Natural killer cell (primary cell): ENCODE measurements at regions not wholly inside any gene's neighbourhood (a gene's known extent, or its start where the extent isn't known, plus 50 kb on each side); places are given as distances from the start of the nearest gene placed in this dataset.

Experiments used
- ATAC-seq, 3 donors: fragments of 150-1000 bp in 2 of 3; fragments of 200-7000 bp in 1 of 3; cut with Tn5 transposase; 1 replicate in 1 of 3; 2 replicates in 2 of 3; pipeline ENCODE4 v1.10.0; 2021; ENCODE audit warnings: mild to moderate bottlenecking in 2 of 3, moderate library complexity in 2 of 3
- DNase-seq, 2 donors: peaks; one replicate each; pipeline versions ENCODE4 v3.0.0 to v3.0.0-alpha.2; 2013 to 2021; ENCODE audit warnings: mixed read lengths in 1 of 2
- H3K27ac ChIP-seq: one replicate; pipeline ENCODE4 v1.5.1; 2013; ENCODE audit warnings: mild to moderate bottlenecking, low read length
- H3K27me3 ChIP-seq: one replicate; pipeline ENCODE4 v1.6.1; 2013; ENCODE audit warnings: low read length; ENCODE audit not compliant: control insufficient read depth, insufficient read depth
- H3K36me3 ChIP-seq: one replicate; pipeline ENCODE4 v1.6.1; 2013; ENCODE audit warnings: low read length; ENCODE audit not compliant: control insufficient read depth, insufficient read depth
- H3K4me1 ChIP-seq: one replicate; pipeline ENCODE4 v1.6.1; 2013; ENCODE audit warnings: low read length; ENCODE audit not compliant: control insufficient read depth, insufficient read depth
- H3K4me3 ChIP-seq: one replicate; pipeline ENCODE4 v1.5.1; 2013; ENCODE audit warnings: low read length
- H3K9me3 ChIP-seq: one replicate; pipeline ENCODE4 v1.6.1; 2013; ENCODE audit warnings: low read length; ENCODE audit not compliant: control insufficient read depth, insufficient read depth
- H3K27ac Mint-ChIP-seq, 2 donors: one replicate each; pipeline ENCODE4 v1.8.0; 2022; ENCODE audit warnings: mild to moderate bottlenecking in 2 of 2, mixed read lengths in 2 of 2, moderate library complexity in 1 of 2
- H3K27me3 Mint-ChIP-seq, 2 donors: one replicate each; pipeline ENCODE4 v1.8.0; 2022; ENCODE audit warnings: low read depth in 2 of 2, mixed read lengths in 2 of 2
- H3K36me3 Mint-ChIP-seq: one replicate; pipeline ENCODE4 v1.8.0; 2022; ENCODE audit warnings: mixed read lengths
- H3K4me1 Mint-ChIP-seq, 2 donors: one replicate each; pipeline ENCODE4 v1.8.0; 2022; ENCODE audit warnings: mixed read lengths in 2 of 2
- H3K4me3 Mint-ChIP-seq: one replicate; pipeline ENCODE4 v1.8.0; 2022; ENCODE audit warnings: mild to moderate bottlenecking, moderate library complexity, mixed read lengths
- H3K9me3 Mint-ChIP-seq, 2 donors: one replicate each; pipeline ENCODE4 v1.8.0; 2022; ENCODE audit warnings: mixed read lengths in 2 of 2
- WGBS: methylation state at CpG from one replicate; pipeline ENCODE4 v1.1.7; 2013; ENCODE audit warnings: missing lambda C conversion rate; ENCODE audit not compliant: insufficient coverage; 5-methylcytosine and 5-hydroxymethylcytosine counted together
- intact Hi-C: fragments of 100-400 bp; cut with micrococcal nuclease; formaldehyde crosslinking; loops from one replicate; pipeline ENCODE4 v1.14.2; 2022
- TF ChIP-seq, protein P1 (sequence below): fragments of 200-600 bp; IDR thresholded peaks from one replicate; pipeline ENCODE4 v1.8.0; 2022; ENCODE audit warnings: antibody characterized with exemption

DNA sequence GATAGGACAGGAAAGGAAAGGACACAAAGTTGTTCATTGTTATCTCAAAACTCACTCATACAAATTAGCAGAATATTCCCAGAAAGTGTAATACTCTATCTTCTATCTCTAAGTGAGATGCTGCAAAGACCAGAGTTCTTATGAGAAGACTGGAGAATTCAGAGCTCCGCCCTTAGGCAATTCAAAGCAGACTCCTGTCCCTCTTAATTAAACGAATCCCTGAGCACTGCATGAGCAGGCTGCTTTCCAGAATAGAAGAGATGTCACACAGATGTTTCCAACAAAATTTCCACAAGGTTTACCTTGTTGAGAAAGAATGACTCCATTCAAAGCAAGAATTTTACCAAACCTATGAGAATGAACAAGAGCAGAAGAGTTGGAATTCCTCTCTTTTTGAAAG is 630.8 kb upstream of the INTU start:
- Mint-ChIP-seq H3K27me3 (no peaks in the 10 kb centered on the region), H3K27ac (no peak overlapping the region), H3K4me3 (no peak overlapping the region), H3K9me3 (peaks cover 14 to 16% of the 10 kb centered on the region in 2 donors), H3K36me3 (no peaks in the 10 kb centered on the region), H3K4me1 (no peaks in the 10 kb centered on the region)
- intact Hi-C loops = no loop called here
- H3K9me3 ChIP-seq = peaks cover 2% of the 10 kb centered on the region
- H3K36me3 ChIP-seq = no peaks in the 10 kb centered on the region
- no peak overlapping the region for H3K27ac ChIP-seq
- DNase-seq = no peak
- TF ChIP-seq, protein P1, sequence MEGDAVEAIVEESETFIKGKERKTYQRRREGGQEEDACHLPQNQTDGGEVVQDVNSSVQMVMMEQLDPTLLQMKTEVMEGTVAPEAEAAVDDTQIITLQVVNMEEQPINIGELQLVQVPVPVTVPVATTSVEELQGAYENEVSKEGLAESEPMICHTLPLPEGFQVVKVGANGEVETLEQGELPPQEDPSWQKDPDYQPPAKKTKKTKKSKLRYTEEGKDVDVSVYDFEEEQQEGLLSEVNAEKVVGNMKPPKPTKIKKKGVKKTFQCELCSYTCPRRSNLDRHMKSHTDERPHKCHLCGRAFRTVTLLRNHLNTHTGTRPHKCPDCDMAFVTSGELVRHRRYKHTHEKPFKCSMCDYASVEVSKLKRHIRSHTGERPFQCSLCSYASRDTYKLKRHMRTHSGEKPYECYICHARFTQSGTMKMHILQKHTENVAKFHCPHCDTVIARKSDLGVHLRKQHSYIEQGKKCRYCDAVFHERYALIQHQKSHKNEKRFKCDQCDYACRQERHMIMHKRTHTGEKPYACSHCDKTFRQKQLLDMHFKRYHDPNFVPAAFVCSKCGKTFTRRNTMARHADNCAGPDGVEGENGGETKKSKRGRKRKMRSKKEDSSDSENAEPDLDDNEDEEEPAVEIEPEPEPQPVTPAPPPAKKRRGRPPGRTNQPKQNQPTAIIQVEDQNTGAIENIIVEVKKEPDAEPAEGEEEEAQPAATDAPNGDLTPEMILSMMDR = no peak
- no peaks in the 10 kb centered on the region for H3K27me3 ChIP-seq
- WGBS = 85% methylated on average over 2 of the region's 2 CpGs
- ATAC-seq = no peak
- H3K4me3 ChIP-seq = no peak overlapping the region
- H3K4me1 ChIP-seq = no peaks in the 10 kb centered on the region

DNA sequence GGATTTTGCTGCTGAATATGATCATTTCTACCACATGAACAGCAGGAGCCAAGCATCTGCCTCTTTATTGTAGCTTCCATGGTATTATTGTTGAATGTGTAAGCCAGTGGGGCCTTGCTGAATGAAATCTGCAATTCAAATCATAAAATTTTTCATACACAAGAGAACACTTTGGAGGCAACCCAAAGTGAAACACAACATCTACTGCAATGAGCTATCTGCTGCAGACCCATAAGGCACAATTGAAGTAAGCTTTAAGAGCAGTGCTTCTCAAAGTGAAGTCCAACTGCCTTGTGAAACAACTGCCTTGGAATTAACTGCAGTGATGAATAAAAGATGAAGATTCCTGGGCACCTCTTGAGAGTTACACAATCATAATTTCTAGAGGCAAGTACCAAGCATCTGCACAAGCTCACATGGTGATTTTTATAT is 626.3 kb upstream of the INTU start:
- Mint-ChIP-seq H3K27me3 (no peaks in the 10 kb centered on the region), H3K4me1 (no peaks in the 10 kb centered on the region), H3K9me3 (peaks cover 22 to 23% of the 10 kb centered on the region in 2 donors), H3K4me3 (no peak overlapping the region), H3K27ac (no peak overlapping the region), H3K36me3 (no peaks in the 10 kb centered on the region)
- no peak overlapping the region for H3K4me3 ChIP-seq
- no peaks in the 10 kb centered on the region for H3K27me3 ChIP-seq
- H3K36me3 ChIP-seq = no peaks in the 10 kb centered on the region
- H3K4me1 ChIP-seq = no peaks in the 10 kb centered on the region
- peaks cover 2% of the 10 kb centered on the region for H3K9me3 ChIP-seq
- TF ChIP-seq, protein P1 = no peak
- DNase-seq (no peak), ATAC-seq (no peak)
- H3K27ac ChIP-seq = no peak overlapping the region
- intact Hi-C loops = no loop called here

DNA sequence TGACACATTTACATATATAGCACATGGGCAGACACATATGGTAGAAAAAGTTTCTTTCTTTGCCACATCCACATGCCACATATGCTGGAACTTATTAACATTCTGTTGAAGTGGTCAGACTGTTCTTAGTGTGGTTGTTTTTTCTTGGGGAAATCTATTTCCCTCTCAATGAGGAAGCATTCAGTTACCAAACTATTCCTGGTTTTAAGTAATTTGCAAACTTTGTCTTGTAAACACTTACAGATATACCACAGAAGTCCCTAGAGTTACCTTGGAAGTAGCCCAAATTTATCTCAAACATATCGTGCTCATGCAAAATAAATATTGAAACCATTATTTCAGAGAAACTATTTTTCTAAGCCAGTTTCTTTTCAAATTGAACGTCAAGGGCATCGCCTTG is 625.5 kb upstream of the INTU start:
- peaks cover 2% of the 10 kb centered on the region for H3K9me3 ChIP-seq
- no peak overlapping the region for H3K4me3 Mint-ChIP-seq
- no peaks in the 10 kb centered on the region for H3K36me3 ChIP-seq
- no peak for ATAC-seq
- H3K27ac Mint-ChIP-seq = no peak overlapping the region
- H3K4me3 ChIP-seq = no peak overlapping the region
- H3K27me3 Mint-ChIP-seq = no peaks in the 10 kb centered on the region
- peaks cover 20 to 22% of the 10 kb centered on the region in 2 donors for H3K9me3 Mint-ChIP-seq
- DNase-seq = no peak
- TF ChIP-seq, protein P1 = no peak
- H3K4me1 ChIP-seq = no peaks in the 10 kb centered on the region
- H3K27ac ChIP-seq = no peak overlapping the region
- no peaks in the 10 kb centered on the region for H3K4me1 Mint-ChIP-seq
- intact Hi-C loops = no loop called here
- no peaks in the 10 kb centered on the region for H3K27me3 ChIP-seq
- H3K36me3 Mint-ChIP-seq = no peaks in the 10 kb centered on the region
- 90% methylated on average over 3 of the region's 3 CpGs for WGBS

DNA sequence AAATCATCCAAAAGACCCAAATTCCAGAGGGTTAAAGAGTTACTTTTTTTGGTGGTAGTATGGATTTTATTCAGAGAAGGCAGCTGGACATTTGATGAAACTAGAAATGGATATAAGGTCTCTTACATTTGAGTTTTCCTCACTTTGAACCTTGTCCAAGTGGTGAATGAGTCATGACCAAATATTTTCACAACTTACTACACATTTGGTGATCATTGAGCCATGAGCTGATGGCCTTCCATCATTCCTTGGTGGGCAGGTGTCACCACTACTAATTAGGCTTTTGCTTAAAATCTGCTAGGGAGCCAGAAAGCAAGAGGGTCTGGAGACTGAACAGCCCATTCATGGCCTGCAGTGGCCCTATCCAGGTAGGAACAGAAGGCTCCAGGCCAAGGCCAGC is 620.2 kb upstream of the INTU start:
- Histone ChIP-seq H3K4me3 (no peak overlapping the region), H3K27me3 (no peaks in the 10 kb centered on the region), H3K27ac (no peak overlapping the region), H3K36me3 (no peaks in the 10 kb centered on the region), H3K9me3 (peaks cover 2% of the 10 kb centered on the region), H3K4me1 (no peaks in the 10 kb centered on the region)
- H3K4me1 Mint-ChIP-seq = no peaks in the 10 kb centered on the region
- H3K9me3 Mint-ChIP-seq = peaks cover 10 to 14% of the 10 kb centered on the region in 2 donors
- no peaks in the 10 kb centered on the region for H3K27me3 Mint-ChIP-seq
- DNase-seq (no peak), ATAC-seq (no peak)
- H3K36me3 Mint-ChIP-seq = no peaks in the 10 kb centered on the region
- TF ChIP-seq, protein P1 = no peak
- H3K27ac Mint-ChIP-seq = no peak overlapping the region
- intact Hi-C loops = no loop called here
- no peak overlapping the region for H3K4me3 Mint-ChIP-seq
